Endodermal cell (in vitro differentiated cells): ENCODE measurements at regions not wholly inside any gene's neighbourhood (a gene's known extent, or its start where the extent isn't known, plus 50 kb on each side); places are given as distances from the start of the nearest gene placed in this dataset.
"Not testable (repeated sequence)": the region's sequence is repeated elsewhere in the genome, so short reads cannot be mapped to it uniquely, and the experiment has no call there.

Experiments used
- DNase-seq: peaks from one replicate; pipeline ENCODE4 v3.0.0-alpha.2; 2017
- H3K27ac ChIP-seq: 2 replicates; pipeline ENCODE4 v1.5.1; 2013; ENCODE audit warnings: mild to moderate bottlenecking, low read depth, low read length, moderate library complexity
- H3K27me3 ChIP-seq: 2 replicates; pipeline ENCODE4 v1.6.1; 2013; ENCODE audit warnings: mild to moderate bottlenecking, low read length, moderate library complexity; ENCODE audit not compliant: insufficient read depth, control insufficient read depth, poor library complexity, severe bottlenecking
- H3K36me3 ChIP-seq: 2 replicates; pipeline ENCODE4 v1.7.0; 2013; ENCODE audit warnings: mild to moderate bottlenecking, low read length, moderate library complexity; ENCODE audit not compliant: control insufficient read depth, insufficient read depth
- H3K4me1 ChIP-seq: one replicate; pipeline ENCODE4 v1.7.0; 2013; ENCODE audit warnings: low read length; ENCODE audit not compliant: control insufficient read depth, insufficient read depth
- H3K4me3 ChIP-seq: 2 replicates; pipeline ENCODE4 v1.5.1; 2013; ENCODE audit warnings: mild to moderate bottlenecking, low read length, moderate library complexity
- H3K9ac ChIP-seq: 2 replicates; pipeline ENCODE4 v1.6.1; 2013; ENCODE audit warnings: mild to moderate bottlenecking, low read length, moderate library complexity; ENCODE audit not compliant: poor library complexity, severe bottlenecking; ENCODE audit errors: extremely low read depth
- H3K9me3 ChIP-seq: 2 replicates; pipeline ENCODE4 v1.6.1; 2013; ENCODE audit warnings: mild to moderate bottlenecking, low read length, moderate library complexity; ENCODE audit not compliant: control insufficient read depth
- H3K27ac Mint-ChIP-seq: 2 replicates; pipeline ENCODE4 v1.8.0; 2020; ENCODE audit warnings: mixed read lengths
- H3K27me3 Mint-ChIP-seq: 2 replicates; pipeline ENCODE4 v1.8.0; 2021; ENCODE audit warnings: mild to moderate bottlenecking, mixed read lengths; ENCODE audit not compliant: insufficient read depth
- H3K36me3 Mint-ChIP-seq: 2 replicates; pipeline ENCODE4 v1.8.0; 2020; ENCODE audit warnings: low read depth, mixed read lengths
- H3K4me1 Mint-ChIP-seq: 2 replicates; pipeline ENCODE4 v1.8.0; 2020; ENCODE audit warnings: mixed read lengths
- H3K4me3 Mint-ChIP-seq: 2 replicates; pipeline ENCODE4 v1.8.0; 2020; ENCODE audit warnings: mild to moderate bottlenecking, moderate library complexity, mixed read lengths
- H3K9me3 Mint-ChIP-seq: 2 replicates; pipeline ENCODE4 v1.8.0; 2020; ENCODE audit warnings: mild to moderate bottlenecking, mixed read lengths
- WGBS, 2 experiments: methylation state at CpG; one replicate each; pipeline versions ENCODE4 v1.1.5 to v1.1.7; 2013; ENCODE audit warnings: missing lambda C conversion rate in 2 of 2, mixed read lengths in 1 of 2; ENCODE audit not compliant: insufficient coverage in 1 of 2, insufficient read length in 1 of 2; 5-methylcytosine and 5-hydroxymethylcytosine counted together

DNA sequence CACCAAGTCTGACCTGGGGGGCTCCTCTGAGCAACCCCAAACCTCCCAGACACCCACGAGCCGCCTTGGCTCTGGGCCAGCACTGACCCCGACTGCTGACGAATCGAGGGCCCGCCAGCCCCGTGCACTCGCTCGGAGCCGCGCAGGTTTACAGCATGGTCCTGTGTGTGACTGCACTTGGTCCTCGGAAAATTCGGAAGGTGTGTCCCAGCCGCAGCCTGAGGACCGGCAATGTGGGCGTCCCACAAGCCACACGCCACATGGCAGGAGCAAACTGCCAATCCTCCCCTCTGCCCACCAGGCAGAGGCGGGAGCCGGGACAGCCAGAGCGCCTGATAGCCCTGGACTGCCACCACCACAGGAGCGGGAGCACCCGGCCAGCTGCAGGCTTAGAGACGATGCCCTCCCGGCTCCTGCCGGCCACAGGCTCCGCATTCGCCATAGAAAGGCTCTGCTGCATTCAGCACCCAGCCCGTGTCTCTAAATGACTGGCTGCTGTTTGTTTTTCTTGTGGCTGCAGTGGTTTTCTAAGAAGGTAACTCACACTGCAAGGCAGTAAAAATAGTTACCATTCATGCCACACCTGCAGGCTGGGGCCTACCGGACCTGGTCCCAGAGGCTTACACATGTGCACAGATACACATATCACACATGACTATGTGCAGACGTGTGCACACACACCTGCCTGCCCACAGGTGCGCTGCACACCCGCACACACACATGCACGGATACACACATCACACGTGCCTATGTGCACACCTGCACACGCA, 5415.3 kb upstream of the TPTE start:
- not testable (repeated sequence) for H3K4me3 Mint-ChIP-seq, DNase-seq, H3K4me1 ChIP-seq, H3K4me3 ChIP-seq, H3K27ac Mint-ChIP-seq, H3K36me3 Mint-ChIP-seq, H3K9me3 ChIP-seq, H3K9ac ChIP-seq, H3K36me3 ChIP-seq, H3K27me3 Mint-ChIP-seq, H3K27me3 ChIP-seq, H3K4me1 Mint-ChIP-seq, H3K27ac ChIP-seq, H3K9me3 Mint-ChIP-seq
- WGBS, 2 experiments: 98% methylated on average over 12 of the region's 35 CpGs; no CpG with 5 or more reads in 1 of the 2 experiments

DNA sequence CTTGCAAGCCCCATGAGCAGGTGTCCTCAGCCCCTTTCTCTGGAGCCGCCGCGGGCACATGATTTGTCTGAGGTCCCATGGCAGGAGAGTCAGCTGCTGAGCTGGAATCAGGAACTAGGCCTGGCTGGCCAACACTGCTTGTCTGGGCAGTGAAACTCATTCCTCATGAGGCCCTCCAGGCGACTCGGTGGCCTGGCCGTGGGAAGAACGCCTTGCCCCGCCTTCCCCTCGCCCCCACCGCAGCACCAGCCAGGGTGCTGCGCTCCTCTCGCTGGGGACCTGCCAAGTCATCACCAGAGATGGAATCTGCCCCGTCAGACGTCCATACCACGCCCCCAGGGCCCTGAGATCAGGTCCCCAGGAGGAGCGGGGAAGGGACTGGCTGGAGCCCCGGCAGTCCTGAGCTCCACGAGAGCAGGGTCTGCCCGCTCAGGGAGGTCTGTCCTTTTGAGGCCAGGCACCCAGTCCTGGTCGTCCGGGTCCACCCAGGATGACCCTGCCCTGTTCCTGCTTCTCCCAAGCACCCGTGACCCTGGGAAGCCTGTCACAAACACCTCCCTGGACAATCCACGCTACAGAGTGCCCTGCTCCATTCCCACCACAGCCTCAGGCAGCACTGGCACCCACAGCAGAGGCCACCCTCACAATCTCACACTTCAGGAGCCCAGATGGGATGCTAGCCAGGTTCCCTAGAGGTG, 5414.5 kb upstream of the TPTE start:
- DNase-seq, H3K9me3 ChIP-seq, H3K27me3 ChIP-seq, H3K4me3 ChIP-seq, H3K27me3 Mint-ChIP-seq, H3K27ac Mint-ChIP-seq, H3K4me3 Mint-ChIP-seq, H3K9ac ChIP-seq, H3K4me1 ChIP-seq, H3K27ac ChIP-seq, H3K36me3 Mint-ChIP-seq, H3K9me3 Mint-ChIP-seq, H3K36me3 ChIP-seq, H3K4me1 Mint-ChIP-seq: not testable (repeated sequence)
- WGBS, 2 experiments: 100% methylated on average over 3 of the region's 23 CpGs; no CpG with 5 or more reads in 1 of the 2 experiments

DNA sequence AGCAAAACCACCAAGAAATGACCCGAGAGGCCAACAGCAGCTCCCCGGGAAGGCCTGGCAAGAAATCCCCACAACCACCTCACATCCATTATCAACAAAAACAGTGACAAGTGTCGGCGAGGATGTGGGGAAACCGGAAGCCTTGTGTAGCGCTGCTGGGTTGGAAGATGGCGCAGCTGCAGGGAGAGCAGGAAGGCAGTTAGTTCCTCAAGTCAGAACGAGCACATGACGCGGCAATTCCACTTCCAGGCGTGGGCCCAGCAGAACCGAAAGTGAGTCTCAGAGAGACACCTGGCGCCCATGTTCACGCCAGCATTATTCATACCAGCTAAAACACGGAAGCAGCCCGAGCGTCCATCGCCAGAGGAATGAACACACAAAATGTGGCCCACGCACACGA, 5413.7 kb upstream of the TPTE start:
- H3K9me3 Mint-ChIP-seq, H3K4me3 Mint-ChIP-seq: not testable (repeated sequence)
- no CpG with 5 or more reads among the region's 20 CpGs for WGBS, 2 experiments

DNA sequence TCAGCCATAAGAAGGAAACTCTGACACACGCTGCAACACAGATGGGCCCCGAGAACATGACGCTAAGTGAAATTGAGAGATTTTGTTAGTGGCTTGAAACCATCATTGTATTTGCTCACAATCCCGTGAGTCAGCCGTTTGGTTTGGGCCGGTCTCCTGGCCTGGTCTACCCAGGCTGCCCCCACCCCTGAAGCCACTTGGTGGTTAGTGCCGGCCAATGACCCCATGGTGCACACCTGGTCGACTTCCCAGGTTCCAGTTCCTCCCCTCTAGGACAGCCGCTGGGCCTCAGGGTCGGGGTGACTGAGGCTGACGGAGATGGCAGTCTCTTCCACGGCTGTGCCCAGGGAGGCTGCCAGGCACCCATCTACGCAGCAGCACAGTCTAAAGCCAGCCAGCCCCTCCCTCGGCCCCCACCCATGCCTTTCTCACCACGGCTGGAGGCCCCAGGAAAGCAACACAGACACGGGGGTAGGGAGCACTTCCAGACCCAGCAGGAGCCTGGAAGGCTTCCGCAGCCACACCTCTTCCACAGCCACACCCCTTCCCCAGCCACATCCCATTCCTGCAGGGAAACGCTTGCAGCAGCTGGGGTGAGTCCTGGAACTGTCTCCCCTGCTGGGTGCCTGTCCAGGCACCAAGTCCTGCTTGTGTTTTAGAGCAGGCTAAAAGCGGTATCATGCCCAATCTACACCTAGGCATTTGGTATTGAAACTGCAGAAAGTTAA, 5413.2 kb upstream of the TPTE start:
- H3K4me1 ChIP-seq, H3K9me3 Mint-ChIP-seq, H3K36me3 ChIP-seq, H3K4me3 ChIP-seq, H3K4me3 Mint-ChIP-seq, H3K27me3 ChIP-seq, H3K36me3 Mint-ChIP-seq, H3K9me3 ChIP-seq, H3K27me3 Mint-ChIP-seq, H3K27ac ChIP-seq, H3K4me1 Mint-ChIP-seq, DNase-seq, H3K9ac ChIP-seq, H3K27ac Mint-ChIP-seq: not testable (repeated sequence)
- WGBS, 2 experiments: 51% methylated on average over 5 of the region's 19 CpGs; no CpG with 5 or more reads in 1 of the 2 experiments

More for the DNA sequence above, 5413.7 kb upstream of the TPTE start:
- not testable (repeated sequence) for H3K4me1 Mint-ChIP-seq, H3K27ac Mint-ChIP-seq, H3K27ac ChIP-seq, H3K9me3 ChIP-seq, DNase-seq, H3K4me1 ChIP-seq, H3K4me3 ChIP-seq, H3K36me3 Mint-ChIP-seq, H3K36me3 ChIP-seq, H3K27me3 Mint-ChIP-seq, H3K9ac ChIP-seq, H3K27me3 ChIP-seq

DNA sequence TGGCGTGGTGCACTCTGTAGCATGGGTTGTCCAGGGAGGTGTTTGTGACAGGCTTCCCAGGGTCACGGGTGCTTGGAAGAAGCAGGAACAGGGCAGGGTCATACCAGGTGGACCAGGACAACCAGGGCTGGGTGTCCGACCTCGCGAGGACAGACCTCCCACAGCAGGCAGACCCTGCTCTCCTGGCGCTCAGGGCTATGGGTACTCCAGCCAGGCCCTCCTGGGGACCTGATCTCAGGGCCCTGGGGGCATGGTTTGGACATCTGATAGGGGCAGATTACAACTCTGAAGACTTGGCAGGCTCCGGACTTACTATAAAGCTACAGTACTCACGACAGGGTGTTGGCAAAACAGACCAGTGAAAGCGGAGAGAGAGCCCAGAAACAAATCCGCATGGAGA, 5410.2 kb upstream of the TPTE start:
- not testable (repeated sequence) for H3K36me3 ChIP-seq, H3K36me3 Mint-ChIP-seq, H3K27ac Mint-ChIP-seq, H3K27ac ChIP-seq, H3K9me3 ChIP-seq, H3K9ac ChIP-seq, H3K4me1 Mint-ChIP-seq, H3K9me3 Mint-ChIP-seq, H3K4me3 Mint-ChIP-seq, DNase-seq, H3K4me1 ChIP-seq, H3K27me3 ChIP-seq, H3K27me3 Mint-ChIP-seq, H3K4me3 ChIP-seq
- 100% methylated on average over 3 of the region's 10 CpGs; no CpG with 5 or more reads in 1 of the 2 experiments for WGBS, 2 experiments

DNA sequence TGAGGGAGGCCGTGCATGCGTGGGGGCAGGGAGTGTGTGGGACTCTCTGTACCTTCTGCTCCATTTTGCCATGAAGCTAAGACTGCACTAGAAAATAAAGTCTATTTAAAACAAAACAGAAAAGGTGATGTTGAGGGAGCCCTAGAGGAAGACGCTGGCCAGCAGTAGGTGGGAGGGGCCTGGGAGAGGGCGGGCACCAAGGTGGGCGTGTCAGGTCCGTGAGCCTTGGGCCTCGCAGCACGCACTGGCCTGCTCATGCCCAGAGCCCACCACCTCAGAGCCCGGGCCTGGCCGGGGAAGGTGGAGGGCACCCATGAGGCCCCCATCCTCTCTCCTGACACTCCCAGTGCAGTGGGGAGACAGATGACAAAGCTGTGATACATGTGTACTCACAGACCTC, 5408.3 kb upstream of the TPTE start:
- not testable (repeated sequence) for H3K9ac ChIP-seq, DNase-seq, H3K4me1 Mint-ChIP-seq, H3K36me3 Mint-ChIP-seq, H3K9me3 Mint-ChIP-seq, H3K27ac ChIP-seq, H3K27ac Mint-ChIP-seq, H3K27me3 Mint-ChIP-seq, H3K4me1 ChIP-seq, H3K36me3 ChIP-seq, H3K9me3 ChIP-seq, H3K4me3 ChIP-seq, H3K4me3 Mint-ChIP-seq, H3K27me3 ChIP-seq
- WGBS, 2 experiments: no CpG with 5 or more reads among the region's 10 CpGs
